ENCODE measurements at regions not wholly inside any gene's neighbourhood (a gene's known extent, or its start where the extent isn't known, plus 50 kb on each side); places are given as distances from the start of the nearest gene placed in this dataset.
A peak's percentile ranks its signal among the peaks of the same experiment; 100 is the strongest.

GRCh38 chr5:74326571-74327338 lies 313.8 kb downstream of the ENC1 start (continued):
- TF ChIP-seq ZNF558 (tag by site-specific recombination; IDR thresholded peaks at IDR 0.05): peak; percentile 13; the same call in 1 of the 2 replicates
- TF ChIP-seq ZNF184 (tag by site-specific recombination; IDR thresholded peaks at IDR 0.05): peak; percentile 69; the same call in 1 of the 2 replicates
- TF ChIP-seq PRDM4 (tag by site-specific recombination; IDR thresholded peaks at IDR 0.05): peak; percentile 45; the same call in 1 of the 2 replicates
- TF ChIP-seq ZXDB (tag by site-specific recombination; IDR thresholded peaks at IDR 0.05): peak; percentile 91
- TF ChIP-seq KLF8 (tag by site-specific recombination; IDR thresholded peaks at IDR 0.05): peak; percentile 74
- no peak for TF ChIP-seq ZNF677 (tag by site-specific recombination; IDR thresholded peaks at IDR 0.05)
- TF ChIP-seq ZNF623 (tag by site-specific recombination; IDR thresholded peaks at IDR 0.05): peak; percentile 29; the same call in 1 of the 2 replicates
- no peak for TF ChIP-seq REPIN1 (tag by site-specific recombination; IDR thresholded peaks at IDR 0.05; ENCODE audit: low read depth)
- no peak for TF ChIP-seq ZNF792 (tag by site-specific recombination; IDR thresholded peaks at IDR 0.05)
- no peak for TF ChIP-seq ZNF596 (tag by site-specific recombination; IDR thresholded peaks at IDR 0.05)
- TF ChIP-seq ZFP69B (tag by site-specific recombination; IDR thresholded peaks at IDR 0.05): no peak; the same call in 1 of the 2 replicates
- TF ChIP-seq BCL11B (tag by site-specific recombination; IDR thresholded peaks at IDR 0.05; ENCODE audit: low read depth): no peak
- no peak for TF ChIP-seq ZNF311 (tag by site-specific recombination; IDR thresholded peaks at IDR 0.05; ENCODE audit: borderline replicate concordance)
- TF ChIP-seq ZNF621 (tag by site-specific recombination; IDR thresholded peaks at IDR 0.05): no peak
- TF ChIP-seq HOXC10 (CRISPR knock-in tag; IDR thresholded peaks at IDR 0.05): no peak
- TF ChIP-seq ZNF19 (tag by site-specific recombination; IDR thresholded peaks at IDR 0.05; ENCODE audit: low read depth): no peak
- no peak for TF ChIP-seq ZBTB7A (tag by site-specific recombination; IDR thresholded peaks at IDR 0.05; ENCODE audit: low read depth)
- no peak for TF ChIP-seq ZNF777 (tag by site-specific recombination; IDR thresholded peaks at IDR 0.05; ENCODE audit: borderline replicate concordance)
- no peak for TF ChIP-seq BCL11A (tag by site-specific recombination; IDR thresholded peaks at IDR 0.05; ENCODE audit: low read depth)
- peak; percentile 83 for TF ChIP-seq OSR2 (tag by site-specific recombination; IDR thresholded peaks at IDR 0.05)
- no peak for TF ChIP-seq ZNF48 (tag by site-specific recombination; IDR thresholded peaks at IDR 0.05)
- TF ChIP-seq ZNF350 (tag by site-specific recombination; IDR thresholded peaks at IDR 0.05): no peak
- 0 out of 2 replicates have a peak, but pooled peaks have one; percentile 11 for TF ChIP-seq ZBTB20 (tag by site-specific recombination; IDR thresholded peaks at IDR 0.05)
- no peak for TF ChIP-seq SCRT2 (tag by site-specific recombination; IDR thresholded peaks at IDR 0.05)
- peak; percentile 35; the same call in 1 of the 2 replicates for TF ChIP-seq KLF10 (tag by site-specific recombination; IDR thresholded peaks at IDR 0.05)
- TF ChIP-seq TRIM28 (IDR thresholded peaks at IDR 0.05; ENCODE audit: borderline replicate concordance, low read length): peak; percentile 76; the same call in 1 of the 2 replicates
- TF ChIP-seq KLF1 (tag by site-specific recombination; IDR thresholded peaks at IDR 0.05): no peak
- TF ChIP-seq HOXD13 (CRISPR knock-in tag; IDR thresholded peaks at IDR 0.05; ENCODE audit: borderline replicate concordance): peak; percentile 90; the same call in 1 of the 2 replicates
- peak; percentile 10; the same call in 1 of the 2 replicates for TF ChIP-seq TSHZ1 (tag by site-specific recombination; IDR thresholded peaks at IDR 0.05; ENCODE audit: borderline replicate concordance)
- no peak for TF ChIP-seq KLF16 (tag by site-specific recombination; IDR thresholded peaks at IDR 0.05)
- TF ChIP-seq ZNF2 (tag by site-specific recombination; IDR thresholded peaks at IDR 0.05): 0 out of 2 replicates have a peak, but pooled peaks have one; percentile 19
- TF ChIP-seq ZFP3 (tag by site-specific recombination; IDR thresholded peaks at IDR 0.05; ENCODE audit: low read depth): no peak
- TF ChIP-seq ZNF639 (tag by site-specific recombination; IDR thresholded peaks at IDR 0.05): no peak
- TF ChIP-seq SP3 (tag by site-specific recombination; IDR thresholded peaks at IDR 0.05): no peak
- no peak for TF ChIP-seq ZNF549 (tag by site-specific recombination; IDR thresholded peaks at IDR 0.05)
- TF ChIP-seq ZNF747 (tag by site-specific recombination; IDR thresholded peaks at IDR 0.05): no peak

Measured in HEK293 (cell line).